ENCODE measurements at regions not wholly inside any gene's neighbourhood (a gene's known extent, or its start where the extent isn't known, plus 50 kb on each side); places are given as distances from the start of the nearest gene placed in this dataset.
A peak's percentile ranks its signal among the peaks of the same experiment; 100 is the strongest.
"Not testable (repeated sequence)": the region's sequence is repeated elsewhere in the genome, so short reads cannot be mapped to it uniquely, and the experiment has no call there.

GRCh38 chr4:14419516-14419915, 582.8 kb upstream of the CPEB2 start:
- no peak for DNase-seq (ENCODE audit: low read depth)

- not testable (repeated sequence) for DNase-seq (ENCODE audit: low read depth)
These were observed 576.0 kb upstream of the CPEB2 start for GRCh38 chr4:14426297-14426696.

GRCh38 chr4:14428125-14428524, 574.2 kb upstream of the CPEB2 start:
- DNase-seq (ENCODE audit: low read depth): no peak

- no peak for DNase-seq (ENCODE audit: low read depth)
These were observed 570.8 kb upstream of the CPEB2 start for GRCh38 chr4:14431155-14432134.

- DNase-seq (ENCODE audit: low read depth): peak; percentile 30
These were observed 567.8 kb upstream of the CPEB2 start for GRCh38 chr4:14434483-14434882.

GRCh38 chr4:14434916-14435315, 567.4 kb upstream of the CPEB2 start:
- DNase-seq (ENCODE audit: low read depth): peak; percentile 9

GRCh38 chr4:14441561-14441960, 560.7 kb upstream of the CPEB2 start:
- DNase-seq (ENCODE audit: low read depth): no peak

GRCh38 chr4:14445882-14446281, 556.4 kb upstream of the CPEB2 start:
- DNase-seq (ENCODE audit: low read depth): no peak

- DNase-seq (ENCODE audit: low read depth): peak; percentile 30
These were observed 556.0 kb upstream of the CPEB2 start for GRCh38 chr4:14446311-14446710.

- DNase-seq (ENCODE audit: low read depth): no peak
These were observed 555.4 kb upstream of the CPEB2 start for GRCh38 chr4:14446904-14447303.

GRCh38 chr4:14449308-14449707, 553.0 kb upstream of the CPEB2 start:
- DNase-seq (ENCODE audit: low read depth): no peak

GRCh38 chr4:14452001-14452400, 550.3 kb upstream of the CPEB2 start:
- no peak for DNase-seq (ENCODE audit: low read depth)

GRCh38 chr4:14452764-14453163, 549.5 kb upstream of the CPEB2 start:
- DNase-seq (ENCODE audit: low read depth): no peak

- no peak for DNase-seq (ENCODE audit: low read depth)
These were observed 543.8 kb upstream of the CPEB2 start for GRCh38 chr4:14458463-14458862.

GRCh38 chr4:14465057-14465456, 537.2 kb upstream of the CPEB2 start:
- DNase-seq (ENCODE audit: low read depth): no peak

- no peak for DNase-seq (ENCODE audit: low read depth)
These were observed 536.8 kb upstream of the CPEB2 start for GRCh38 chr4:14465507-14465906.

- no peak for DNase-seq (ENCODE audit: low read depth)
These were observed 523.8 kb upstream of the CPEB2 start for GRCh38 chr4:14478504-14478903.

- DNase-seq (ENCODE audit: low read depth): no peak
These were observed 505.9 kb upstream of the CPEB2 start for GRCh38 chr4:14496408-14496807.

- DNase-seq (ENCODE audit: low read depth): no peak
These were observed 505.3 kb upstream of the CPEB2 start for GRCh38 chr4:14496969-14497368.

GRCh38 chr4:14504162-14504561, 498.1 kb upstream of the CPEB2 start:
- no peak for DNase-seq (ENCODE audit: low read depth)

- peak; percentile 83 for DNase-seq (ENCODE audit: low read depth)
These were observed 488.8 kb upstream of the CPEB2 start for GRCh38 chr4:14513471-14513870.

- DNase-seq (ENCODE audit: low read depth): no peak
These were observed 486.7 kb upstream of the CPEB2 start for GRCh38 chr4:14515556-14515955.

GRCh38 chr4:14518136-14518535, 484.1 kb upstream of the CPEB2 start:
- no peak for DNase-seq (ENCODE audit: low read depth)
